HG03095 (cell line): ENCODE measurements at regions not wholly inside any gene's neighbourhood (a gene's known extent, or its start where the extent isn't known, plus 50 kb on each side); places are given as distances from the start of the nearest gene placed in this dataset.
"Not testable (repeated sequence)": the region's sequence is repeated elsewhere in the genome, so short reads cannot be mapped to it uniquely, and the experiment has no call there.

Experiments used
- ATAC-seq: cut with Tn5 transposase; IDR thresholded peaks from one replicate; pipeline ENCODE4 v1.9.1; 2021; ENCODE audit warnings: moderate library complexity; ENCODE audit not compliant: unreplicated experiment

DNA sequence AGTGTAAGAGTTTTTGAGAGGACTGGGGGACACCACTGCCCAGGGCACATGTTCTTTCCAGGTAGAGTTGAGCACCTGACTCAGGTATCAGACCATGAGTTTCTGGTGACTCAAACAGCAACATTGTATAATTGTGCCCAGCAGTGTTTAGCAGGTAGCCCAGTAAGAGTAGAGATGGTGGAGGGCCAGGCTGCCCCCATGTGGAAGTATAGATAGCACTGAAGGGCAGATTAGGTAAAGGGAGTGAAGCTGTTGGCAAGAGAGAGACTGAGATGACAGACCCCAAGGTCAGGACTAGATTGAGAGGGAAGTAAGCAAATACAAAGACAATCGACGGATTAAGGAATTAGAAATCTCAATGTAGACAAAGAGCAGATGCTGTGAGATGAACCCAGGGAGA, 74.6 kb downstream of the TRIM42 start:
- ATAC-seq: no peak

DNA sequence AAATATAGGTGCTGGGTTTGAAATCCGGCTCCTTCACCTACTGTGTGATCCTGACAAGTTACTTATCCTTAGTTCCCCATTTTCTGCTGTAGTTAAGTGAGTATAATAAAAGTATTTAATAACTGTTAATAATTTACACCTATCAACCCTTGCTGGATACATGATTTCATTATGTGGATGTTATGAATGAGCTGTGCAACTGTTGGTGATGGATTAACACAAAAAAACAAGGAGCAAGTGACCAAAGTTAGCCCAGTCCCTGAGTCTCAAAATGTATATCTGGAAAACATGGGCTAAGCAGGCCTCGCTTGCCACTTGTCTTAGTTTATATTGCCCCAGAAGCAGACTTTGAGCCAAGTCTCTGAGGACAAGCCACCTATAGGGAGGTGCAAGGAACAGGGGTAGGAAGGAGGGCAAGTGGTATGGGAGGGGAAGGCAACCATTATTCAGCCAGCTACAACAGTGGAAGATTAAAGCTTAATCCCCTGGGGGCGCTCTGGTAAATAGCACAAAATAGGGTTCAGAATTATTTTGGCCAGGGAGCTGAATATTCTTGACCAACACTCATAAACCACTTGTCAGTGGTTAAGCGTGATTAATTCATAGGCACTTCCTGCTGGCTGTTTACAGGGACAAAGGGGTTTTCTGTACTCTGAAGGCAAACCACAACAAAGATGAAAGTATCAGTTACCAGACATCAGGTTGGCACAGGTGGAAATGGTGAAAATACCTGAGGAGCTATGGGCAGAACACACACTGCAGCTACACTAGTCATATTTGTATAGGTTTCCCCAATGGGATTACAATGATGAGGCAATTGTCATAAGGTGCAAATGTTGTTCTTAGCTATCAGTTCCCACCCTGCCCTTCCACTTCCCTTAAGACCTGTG, 76.2 kb downstream of the TRIM42 start:
- ATAC-seq: peak; percentile 44

DNA sequence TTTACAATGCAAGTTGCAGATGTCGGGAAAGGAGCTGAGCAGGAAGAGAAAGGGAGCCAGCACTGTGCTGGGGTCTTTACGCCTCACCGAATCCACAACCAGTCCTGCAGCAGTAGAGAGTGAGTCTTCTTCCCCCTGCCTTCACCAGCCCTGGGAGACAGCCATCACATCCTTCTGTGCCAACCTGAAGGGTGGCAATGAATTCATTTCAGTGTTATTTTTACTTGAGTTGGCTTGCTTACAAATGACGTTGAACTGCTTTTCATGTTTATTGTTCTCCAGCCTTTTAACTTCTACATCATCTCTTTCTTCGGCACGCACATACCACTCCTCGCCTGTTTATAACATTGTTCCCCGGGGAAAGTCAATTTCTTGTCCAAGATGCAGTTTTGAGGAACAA, 77.1 kb downstream of the TRIM42 start:
- ATAC-seq: no peak

DNA sequence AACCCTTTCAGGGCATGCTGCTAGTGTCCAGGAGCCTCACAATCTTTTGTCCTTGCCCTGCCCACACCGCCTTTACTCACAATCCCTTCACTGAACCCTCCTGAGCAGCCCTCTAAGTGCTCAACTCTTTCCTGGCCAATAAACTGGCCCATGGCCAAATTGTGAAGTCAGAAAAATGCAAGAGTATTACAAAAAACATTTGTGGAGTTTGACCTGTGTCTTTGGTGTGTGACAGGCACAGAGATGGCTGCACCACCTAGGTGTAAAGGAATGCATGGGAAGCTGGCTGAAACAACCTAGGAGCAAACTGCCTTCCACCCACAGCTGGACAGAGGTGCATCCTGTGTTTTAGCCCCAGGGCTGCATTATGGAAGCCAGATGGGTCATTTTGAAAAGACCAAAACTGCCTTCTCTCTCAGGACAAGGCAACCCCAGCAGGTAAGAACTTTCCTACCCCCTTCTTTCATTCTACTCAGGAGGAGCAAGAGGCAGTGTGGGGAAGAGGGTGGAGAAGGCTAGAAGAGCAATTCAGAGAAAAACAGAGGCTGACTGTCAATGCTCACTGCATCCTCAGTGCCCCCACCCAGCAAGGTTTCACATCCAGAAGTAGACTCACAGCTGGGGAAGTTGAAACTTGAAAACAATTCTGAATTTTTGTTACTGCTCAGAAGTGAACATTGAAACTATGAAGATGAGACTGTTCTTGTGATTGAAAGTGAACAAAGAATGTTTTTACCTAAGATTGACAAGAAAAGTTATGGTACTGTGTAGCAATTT, 78.6 kb downstream of the TRIM42 start:
- ATAC-seq: peak; percentile 66

DNA sequence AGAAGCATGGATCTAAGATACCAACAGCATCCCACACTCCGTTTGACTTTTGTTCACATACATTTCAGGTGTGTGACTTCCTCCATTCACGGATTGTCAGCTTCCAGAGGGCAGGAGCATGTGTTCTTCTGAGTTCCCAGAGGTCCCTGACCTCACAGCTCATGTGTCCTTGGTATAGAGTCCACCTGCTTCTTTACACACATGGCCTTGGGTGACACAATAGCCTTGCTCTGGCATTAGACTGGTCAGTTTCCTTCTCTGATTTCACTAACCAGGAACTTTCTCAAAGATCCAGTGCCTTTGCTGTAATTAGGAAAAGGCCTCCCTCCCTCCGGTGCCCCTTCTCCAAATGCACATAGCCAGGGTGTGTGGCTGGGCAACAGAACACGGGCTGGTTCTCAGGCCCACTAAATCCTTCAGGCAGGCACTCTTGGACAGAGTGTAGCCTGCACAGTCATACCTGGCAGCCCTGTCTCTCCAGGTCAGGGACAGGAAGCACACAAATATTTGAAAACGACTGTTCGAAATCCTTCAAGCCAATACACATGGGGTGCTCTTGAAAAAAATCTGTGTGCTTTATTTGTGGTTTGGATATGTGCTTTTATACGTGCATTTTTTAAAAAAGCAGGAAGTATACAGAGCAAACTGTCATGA, 81.1 kb downstream of the TRIM42 start:
- no peak for ATAC-seq

DNA sequence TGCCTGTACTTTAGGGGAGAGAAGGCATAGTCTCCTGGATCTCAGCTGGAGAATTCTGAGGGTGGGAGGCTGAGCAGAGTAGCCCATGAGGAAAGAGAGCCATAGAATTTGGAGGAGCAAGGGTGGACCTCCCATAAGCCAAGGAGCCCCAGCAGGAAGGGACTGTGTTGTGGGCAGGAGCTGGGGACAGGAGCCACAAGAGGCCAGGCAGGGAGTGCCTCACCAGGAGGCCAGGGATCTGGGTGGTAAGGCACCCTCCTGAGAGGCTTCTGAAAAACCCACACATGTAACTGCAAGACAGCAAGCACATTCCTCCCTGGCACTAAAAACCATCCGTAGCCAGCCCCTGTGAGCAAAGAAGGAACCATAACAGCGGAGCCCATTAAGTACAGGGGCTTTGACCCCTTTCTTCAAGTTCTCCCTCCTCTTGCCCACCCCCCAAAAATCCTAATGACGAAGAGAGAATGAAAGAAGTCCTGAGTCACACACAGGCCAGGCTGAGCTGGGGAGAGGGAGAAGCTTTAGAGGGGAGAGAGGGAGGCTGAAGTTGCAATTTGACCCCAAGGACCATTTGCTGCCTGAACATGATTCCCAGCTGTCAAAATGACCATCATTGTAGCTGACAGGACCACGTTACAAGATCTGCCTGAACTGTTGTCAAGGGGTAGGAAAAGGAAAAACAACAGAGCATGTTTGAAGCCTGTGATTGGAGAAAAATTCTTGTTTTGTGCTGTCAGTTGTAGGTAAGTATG, 82.6 kb downstream of the TRIM42 start:
- no peak for ATAC-seq

DNA sequence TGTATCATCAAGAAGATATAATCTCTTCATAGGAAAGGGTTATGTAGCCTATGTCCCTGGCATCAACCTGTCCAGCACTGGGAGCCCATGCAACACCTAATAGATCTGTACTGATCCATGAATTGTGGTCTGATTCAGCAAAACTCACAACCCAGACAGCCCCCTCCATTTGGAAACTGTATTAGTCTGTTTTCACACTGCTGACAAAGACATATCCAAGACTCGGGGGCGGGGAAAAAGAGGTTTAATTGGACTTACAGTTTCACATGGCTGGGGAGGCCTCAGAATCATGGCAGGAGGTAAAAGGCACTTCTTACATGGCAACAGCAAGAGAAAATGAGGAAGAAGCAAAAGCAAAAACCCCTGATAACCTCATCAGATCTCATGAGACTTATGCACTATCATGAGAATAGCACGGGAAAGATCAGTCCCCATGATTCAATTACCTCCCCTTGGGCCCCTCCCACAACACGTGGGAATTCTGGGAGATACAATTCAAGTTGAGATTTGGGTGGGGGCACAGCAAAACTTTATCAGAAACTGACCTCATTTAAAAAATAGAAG, 83.3 kb downstream of the TRIM42 start:
- no peak for ATAC-seq

DNA sequence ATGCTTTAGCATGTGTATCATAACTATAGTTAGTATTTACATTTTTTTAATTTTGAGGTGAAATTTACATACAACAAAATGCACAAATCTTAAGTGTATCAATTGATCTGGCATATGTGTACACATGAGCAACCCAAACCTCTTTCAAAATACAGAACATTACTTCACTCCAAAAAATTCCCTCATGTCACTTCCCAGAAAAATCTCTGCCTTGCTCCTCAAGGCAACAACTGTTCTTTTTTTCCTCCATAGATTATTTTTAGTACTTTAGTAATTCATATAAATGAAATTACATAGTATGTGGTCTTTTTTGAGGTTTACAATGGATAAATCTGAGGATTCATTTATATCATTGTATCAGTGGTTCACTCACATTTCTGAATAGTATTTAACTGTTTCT, 84.9 kb downstream of the TRIM42 start:
- ATAC-seq: no peak

DNA sequence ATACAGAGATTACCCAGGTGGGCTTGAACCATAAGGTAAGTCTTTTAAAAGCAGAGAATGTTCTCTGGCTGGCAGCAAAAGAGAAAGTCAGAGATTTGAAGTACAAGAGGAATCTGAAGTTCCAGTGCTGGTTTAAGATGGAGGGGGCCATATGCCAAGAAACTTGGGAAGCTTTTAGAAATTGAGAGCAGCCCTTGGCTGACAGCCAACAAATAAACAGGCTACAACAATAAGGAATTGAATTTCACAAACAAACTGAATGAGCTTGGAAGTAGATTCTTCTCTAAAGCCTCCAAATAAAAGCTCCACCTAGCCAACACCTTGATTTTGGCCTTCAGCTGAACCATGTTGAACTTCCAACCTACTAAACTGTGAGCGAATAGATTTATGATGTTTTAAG, 85.7 kb downstream of the TRIM42 start:
- no peak for ATAC-seq

DNA sequence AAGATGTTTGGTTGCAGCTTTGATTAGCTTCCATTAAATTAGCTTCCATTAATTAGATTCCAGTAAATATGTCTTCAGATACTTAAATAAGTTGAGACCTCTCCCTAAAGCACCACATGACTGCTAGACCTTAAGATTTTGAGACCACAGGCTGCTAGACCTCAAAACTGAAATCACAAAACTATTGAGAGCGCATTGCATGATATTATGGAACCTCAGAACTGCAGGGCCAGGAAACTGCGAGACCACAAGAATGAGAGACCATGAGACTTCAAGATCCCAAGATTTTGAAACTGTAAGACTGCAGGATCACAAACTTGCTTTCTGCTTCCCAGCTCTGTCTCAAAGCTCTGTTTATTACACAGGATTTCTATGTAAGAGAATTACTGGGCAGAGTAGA, 87.4 kb downstream of the TRIM42 start:
- ATAC-seq: no peak

DNA sequence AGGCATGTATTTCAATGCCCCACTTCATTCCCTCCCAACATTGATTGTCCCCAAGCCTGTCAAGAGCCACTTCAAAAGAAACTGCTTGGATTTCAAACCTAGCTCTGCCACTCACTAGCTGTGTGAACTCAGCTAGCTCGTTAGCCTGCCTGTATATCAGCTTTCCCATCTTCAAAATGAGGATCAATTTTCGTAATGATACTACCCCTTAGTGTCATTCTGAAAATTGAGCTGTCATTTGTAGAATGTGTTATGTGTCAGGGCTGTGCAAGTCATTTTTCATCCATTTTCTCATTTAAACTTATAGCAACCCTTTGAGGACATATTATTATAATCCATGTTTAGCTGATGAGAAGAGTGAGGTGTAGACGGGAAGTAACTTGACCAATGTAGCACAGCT, 88.6 kb downstream of the TRIM42 start:
- ATAC-seq: no peak

DNA sequence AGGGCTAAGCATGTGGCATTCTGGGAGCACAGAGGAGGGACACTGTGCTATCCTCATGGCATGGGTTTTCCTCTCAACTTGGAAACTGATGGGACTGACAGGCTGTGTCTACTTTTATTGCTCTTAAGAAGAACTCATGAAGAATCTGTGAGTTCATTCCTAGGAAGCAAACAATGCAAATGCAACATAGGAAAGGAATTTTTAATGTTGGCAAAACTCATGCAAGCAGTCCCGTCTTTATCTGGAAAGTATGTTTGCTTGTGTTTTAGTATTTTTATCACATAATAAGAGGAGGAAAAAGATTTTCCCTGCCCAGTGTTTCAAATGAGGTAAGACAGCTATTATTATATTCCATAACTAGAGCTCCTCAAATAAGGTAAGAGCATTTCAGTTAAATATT, 89.7 kb downstream of the TRIM42 start:
- ATAC-seq: no peak

DNA sequence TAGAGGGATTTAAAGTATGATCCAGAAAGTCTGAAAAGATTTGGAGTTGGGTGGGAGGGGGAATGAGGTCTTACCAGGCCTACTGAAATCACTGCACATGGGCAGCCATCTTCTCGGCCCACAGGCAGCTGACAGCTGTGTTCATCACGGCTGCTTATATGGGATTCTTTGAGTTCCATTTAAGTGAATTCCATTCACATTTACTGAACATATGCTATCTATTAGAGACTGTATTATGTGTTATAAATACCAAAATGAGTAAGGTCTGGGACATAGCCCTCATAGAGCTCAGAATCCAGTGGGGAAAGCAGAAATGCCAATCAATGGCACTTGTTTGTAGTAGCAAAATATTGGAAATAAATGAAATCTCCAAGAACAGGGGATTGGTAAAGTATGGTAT, 91.1 kb downstream of the TRIM42 start:
- no peak for ATAC-seq

DNA sequence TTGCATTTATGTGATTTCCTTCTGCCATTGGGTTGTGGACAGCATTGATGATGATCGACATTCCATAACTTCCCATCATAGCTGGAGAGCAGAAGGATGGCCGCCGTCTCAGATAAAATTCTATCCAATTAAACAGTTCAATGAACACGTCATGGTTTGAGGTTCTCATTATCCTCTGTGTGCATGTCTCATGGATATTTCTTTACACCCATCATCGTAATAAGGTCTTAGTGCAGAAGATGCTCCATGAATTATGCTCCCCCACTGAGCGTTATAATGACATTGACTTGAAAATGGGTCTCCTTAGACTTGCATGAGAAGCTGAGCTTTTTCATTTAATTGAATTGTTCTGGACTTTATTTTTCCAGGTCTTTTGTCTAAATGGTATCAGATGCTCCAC, 92.1 kb downstream of the TRIM42 start:
- no peak for ATAC-seq

DNA sequence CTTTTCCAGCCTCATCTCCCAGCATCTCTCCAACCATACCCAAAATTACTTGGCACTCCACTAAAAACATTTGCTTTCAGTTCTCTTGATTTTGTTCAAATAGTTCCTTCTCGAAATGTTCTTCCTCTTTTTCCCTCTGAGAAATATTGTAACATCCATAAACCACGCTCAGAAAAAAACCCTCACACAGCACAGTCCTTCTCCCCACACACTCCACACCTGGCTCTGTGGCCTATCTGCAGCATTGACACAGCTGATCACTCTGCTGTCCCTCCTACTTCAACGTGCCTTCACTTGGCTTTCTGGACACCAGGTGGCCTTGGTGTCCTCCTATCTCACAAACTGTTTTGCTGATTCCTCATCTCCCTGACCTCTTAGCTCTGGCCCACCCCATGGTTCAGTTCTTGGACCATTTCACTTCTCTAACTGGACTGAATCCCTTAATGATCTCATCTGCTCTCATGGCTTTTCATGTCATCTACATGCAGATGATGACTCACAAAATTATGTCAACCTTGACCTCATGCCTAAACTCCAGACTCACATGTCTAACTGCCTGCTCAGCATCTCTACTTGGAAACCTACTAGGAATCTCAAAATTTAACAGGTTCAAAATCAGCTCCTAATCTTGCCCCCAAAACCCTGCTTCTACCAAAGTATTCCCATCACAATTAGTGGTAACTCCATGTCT, 93.3 kb downstream of the TRIM42 start:
- ATAC-seq: no peak

DNA sequence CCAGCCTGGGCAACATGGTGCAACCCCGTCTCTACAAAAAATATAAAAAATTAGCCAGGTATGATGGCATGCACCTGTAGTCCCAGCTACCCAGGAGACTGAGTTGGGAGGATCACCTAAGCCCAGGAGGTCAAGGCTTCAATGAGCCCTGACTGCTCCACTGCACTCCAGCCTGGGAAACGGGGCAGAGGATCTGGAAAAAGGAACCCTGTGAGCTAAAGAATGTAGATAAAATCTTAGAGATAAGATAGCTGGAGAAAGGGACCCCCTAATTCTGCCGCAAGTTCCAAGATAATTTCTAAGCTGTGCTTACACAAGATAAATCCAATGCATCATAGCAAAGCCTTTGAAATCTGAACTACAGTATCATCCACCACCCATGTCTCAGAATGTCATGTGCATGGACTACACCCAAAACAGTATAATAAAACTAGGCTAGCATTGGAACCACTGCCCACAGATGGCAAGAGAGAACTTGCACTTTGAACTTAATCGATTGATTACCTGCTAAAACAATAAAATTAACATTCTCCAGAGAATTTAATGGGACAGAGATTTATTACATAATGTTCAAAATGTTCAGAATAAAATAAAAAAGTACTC, 99.9 kb downstream of the TRIM42 start:
- no peak for ATAC-seq

DNA sequence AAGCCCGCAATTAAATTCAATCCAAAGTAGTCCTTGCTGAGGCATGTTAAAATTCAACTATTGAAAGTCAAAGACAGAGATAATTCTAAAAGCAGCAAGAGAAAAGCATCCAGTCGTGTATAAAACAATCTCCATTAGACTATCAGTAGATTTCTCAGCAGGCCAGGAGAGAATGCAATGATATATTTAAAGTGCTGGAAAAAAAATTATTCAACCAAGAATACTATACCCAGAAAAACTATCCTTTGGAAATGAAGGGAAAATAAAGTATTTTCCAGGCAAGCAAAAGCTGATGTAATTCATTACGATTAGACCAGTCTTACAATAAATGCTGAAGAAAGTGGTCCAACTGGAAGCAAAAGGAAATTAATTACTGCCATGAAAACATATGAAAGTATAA, 113.5 kb downstream of the TRIM42 start:
- no peak for ATAC-seq

DNA sequence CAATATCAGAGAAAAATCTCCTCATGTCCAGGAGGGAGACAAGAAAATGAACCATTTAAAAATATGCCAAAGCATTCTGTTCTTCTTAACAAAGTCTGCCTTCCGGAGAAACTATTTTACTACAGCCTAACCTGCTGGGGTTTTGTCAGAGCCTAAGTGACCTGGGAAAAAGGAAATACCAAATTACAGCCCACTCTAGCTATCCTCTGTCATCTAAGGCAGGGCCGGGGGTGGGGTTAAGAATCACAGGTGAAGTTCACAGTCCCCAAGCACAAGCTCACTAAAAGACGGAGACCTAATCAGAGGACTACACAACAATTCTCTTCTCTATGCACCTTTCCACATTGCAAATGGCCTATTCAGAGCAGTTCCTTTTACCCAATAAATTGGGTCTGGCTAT, 116.6 kb downstream of the TRIM42 start:
- ATAC-seq: no peak

DNA sequence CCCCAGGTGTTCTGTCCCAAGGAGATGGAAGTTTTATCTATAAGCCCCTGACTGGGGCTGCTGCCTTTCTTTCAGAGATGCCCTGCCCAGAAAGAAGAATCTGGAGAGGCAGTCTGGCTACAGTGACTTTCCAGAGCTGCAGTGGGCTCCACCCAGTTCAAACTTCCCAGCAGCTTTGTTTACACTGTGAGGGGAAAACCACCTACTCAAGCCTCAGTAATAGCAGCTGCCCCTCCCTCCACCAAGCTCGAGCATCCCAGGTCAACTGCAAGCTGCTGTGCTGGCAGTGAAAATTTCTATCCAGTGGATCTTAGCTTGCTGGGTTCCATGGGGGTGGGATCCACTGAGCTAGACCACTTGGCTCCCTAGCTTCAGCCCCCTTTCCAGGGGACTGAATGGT, 125.0 kb downstream of the TRIM42 start:
- not testable (repeated sequence) for ATAC-seq

DNA sequence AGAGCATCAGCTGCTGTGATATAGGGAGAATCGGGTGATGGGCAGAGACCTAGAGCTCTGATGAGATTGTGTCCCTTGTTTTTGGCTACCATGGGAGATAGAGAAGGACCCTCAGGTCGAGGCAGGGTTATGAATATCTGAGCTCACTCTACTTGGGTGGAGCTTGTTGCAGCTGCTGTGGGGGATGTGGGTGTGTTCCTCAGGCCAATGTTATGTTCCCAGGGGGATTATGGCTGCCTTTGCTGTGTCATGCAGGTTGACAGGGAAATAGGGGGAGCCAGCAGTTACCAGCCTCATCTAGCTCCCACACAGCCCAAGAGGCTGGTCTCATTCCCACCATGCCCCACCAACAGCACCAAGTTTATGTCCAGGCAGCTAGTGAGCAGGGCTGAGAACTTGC, 131.5 kb downstream of the TRIM42 start:
- ATAC-seq: no peak
